NCI-H1048 (cell line): ENCODE measurements at regions not wholly inside any gene's neighbourhood (a gene's known extent, or its start where the extent isn't known, plus 50 kb on each side); places are given as distances from the start of the nearest gene placed in this dataset.

Experiments
- DNase-seq: peaks from one replicate; lab custom pipeline; 2025; lab: John Stamatoyannopoulos, UW

DNA sequence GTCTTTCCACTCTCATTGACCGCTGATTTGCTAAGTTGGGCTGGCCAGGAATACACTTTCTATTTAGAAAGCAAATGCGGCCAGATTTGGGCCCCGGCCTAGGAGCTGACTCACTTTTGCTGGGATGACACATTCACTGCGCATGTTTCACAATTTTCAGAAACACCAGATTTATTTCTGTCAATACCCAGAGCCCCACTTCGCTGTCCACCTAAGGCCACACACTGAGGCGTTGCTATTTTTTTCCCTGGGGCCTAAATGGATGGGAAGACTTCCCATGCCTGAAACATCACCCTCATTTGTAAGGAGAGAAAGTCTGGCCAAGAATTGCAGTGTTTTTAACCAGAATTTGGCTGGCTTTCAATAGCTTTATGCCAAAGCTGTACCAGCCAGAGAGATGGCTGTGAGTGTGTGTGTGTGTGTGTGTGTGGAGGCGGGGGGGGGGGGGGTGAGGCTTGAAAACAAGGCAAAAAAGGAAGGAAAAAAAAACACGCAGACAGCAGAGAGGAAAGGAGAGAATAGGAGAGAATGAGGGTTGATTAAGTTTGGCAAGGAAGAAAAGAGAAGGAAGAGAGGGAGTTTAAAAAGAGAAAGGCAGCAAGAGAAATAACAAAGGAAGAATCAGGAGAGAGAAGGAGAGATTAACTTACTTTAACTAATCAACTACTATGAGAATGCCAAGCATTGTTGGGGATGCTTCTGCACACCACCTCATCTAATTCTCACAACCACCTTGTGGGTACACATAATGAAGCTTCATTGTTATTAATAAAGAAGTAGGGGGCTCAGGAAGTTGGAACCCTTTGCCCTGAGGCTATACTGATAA, 261.4 kb upstream of the KLF4 start:
- DNase-seq: no peak

DNA sequence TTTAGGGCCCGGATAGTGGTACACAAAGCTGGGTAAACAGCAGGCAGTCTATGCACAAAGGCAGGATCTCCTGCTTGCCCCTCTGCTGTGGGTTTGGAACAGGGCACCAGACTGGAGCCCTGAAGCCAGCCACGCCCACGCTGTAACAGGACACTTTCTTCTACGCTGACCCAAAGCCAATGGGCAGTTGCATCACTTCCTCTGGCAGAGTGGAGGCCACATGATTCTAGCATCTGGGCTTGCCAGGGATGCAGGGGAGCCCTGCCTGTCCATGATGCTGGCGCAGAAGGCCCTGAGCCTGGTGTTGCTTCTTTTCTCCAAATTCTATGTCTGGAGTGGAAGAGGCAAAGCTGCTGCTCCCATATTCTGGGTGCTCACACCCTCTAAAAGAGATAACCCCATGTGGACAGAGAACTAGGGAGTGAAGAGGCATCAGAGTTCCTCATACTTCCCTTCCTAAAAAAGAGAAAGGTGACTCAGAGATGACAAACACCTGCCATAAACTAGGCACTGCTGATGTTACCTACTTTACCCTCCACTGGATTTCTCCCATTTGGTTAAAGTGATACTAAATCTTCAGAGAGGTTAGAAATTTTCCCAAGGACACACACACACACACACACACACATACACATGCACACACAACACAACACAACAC, 260.3 kb upstream of the KLF4 start:
- DNase-seq: no peak

DNA sequence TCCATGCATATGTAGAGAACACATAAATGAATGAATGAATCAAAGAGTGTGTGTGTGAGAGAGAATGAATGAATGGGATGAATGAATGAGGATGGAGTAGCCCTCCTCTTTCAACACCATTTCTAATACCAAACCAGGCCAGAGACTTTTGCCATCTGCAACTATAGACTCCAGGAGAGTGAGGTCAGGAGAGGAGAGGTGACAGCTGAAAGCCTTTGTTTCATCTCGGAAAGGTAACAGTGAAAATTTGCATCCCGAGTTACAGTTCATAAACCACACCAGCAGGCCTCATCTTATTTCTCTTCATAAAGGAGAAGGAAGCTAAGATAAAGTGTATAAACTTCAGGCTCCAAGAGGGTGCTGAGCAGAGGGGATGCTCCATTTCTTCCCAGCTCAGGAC, 255.3 kb upstream of the KLF4 start:
- no peak for DNase-seq

DNA sequence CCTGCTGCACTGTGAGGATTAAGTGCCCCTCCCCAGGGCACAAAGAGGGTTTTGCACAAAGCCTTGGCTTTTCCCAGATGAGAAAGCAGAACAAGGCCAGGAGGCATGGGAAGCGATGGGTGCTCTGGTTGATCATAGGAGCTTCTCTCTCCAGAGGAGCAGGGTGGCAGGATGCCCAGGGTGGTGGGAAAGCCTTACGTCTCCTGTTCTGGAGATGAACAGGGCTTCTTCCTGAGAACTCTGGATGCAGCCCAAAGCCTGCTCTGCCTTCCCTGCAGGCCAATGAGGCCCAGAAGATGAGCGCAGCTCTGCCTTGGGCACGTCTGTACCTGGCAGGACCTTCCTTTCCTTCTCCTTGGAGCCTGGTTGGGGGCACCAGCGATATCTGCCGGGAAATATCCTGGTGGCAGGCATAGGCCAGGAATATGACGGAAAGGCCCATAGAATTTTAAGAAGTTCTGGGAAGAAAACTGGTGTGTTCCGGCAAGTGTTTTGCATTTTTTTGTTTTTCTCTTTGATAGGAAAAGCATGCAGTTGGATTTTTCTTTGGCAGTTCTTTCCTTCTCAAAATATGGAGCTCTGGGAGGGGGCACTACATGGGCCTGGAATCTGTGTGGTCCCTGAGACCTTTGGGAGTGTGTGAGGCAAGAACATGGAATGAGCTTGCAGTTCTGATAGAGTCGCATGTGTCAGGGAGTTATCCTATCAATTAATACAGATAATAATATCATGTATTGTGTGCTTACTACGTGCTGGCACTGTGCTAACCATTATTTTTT, 253.2 kb upstream of the KLF4 start:
- no peak for DNase-seq

DNA sequence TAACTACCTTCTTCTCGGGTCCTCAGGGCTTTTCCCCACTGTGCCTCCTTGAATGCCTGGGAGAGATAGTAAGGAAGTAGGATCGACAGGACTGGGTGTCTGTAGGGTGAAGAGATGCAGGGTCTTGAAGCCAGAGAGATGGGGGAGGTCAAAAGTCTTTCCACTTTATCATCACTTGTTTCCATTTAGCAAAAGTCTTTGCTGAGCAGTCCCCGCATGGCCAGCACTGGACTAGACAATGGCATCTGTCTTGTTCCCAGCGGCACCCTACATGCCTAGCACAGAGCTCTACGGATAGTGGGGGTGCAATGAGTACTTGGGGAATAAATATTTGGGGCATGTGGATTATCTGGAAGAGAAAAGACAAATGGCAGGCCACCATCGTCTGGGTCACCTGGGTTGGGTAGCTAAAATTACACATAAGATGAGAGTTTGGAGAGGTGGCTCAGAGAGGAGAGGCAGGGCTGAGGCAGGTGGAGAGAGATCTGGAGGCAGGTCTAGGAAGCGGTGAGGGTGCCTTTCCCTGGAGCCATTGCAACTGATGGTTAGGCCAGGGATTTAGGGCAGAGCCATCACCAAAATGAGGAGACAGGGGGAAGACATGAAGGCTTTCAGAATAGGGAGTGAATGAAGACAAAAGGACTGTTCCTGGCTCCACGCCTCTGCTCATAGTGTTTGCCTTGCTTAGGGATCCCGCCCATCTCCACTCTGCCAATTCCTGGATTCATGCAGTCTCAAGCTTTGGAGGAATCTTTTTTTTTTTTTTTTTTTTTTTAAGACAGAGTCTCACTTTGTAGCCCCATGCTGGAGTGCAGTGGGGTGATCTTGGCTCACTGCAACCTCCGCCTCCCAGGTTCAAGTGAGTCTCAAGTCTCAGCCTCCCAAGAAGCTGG, 250.8 kb upstream of the KLF4 start:
- DNase-seq: no peak

DNA sequence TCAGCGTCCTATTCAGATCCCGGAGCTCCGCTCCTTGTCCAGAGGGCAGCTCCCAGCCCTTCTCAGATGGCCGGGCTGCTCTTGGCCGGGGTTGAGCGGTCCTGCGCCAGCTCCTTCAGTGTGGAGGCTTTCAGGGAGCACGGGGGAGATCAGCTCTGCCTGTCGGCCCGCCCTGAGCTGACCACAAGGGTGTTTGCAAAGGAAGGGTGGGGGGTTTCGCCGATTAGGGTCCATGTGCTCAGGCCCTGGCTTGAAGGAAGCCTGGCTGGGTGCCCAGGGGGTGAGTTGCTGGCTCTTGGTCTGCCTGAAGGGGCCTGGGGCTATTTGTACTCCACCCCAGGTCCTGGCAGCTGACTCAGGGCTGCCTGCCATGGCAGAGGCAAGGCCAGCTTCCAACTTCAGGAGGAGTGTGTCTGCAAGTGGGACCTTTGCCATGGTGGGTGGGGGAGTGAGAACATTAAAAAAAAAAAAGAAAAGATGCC, 250.1 kb upstream of the KLF4 start:
- no peak for DNase-seq

DNA sequence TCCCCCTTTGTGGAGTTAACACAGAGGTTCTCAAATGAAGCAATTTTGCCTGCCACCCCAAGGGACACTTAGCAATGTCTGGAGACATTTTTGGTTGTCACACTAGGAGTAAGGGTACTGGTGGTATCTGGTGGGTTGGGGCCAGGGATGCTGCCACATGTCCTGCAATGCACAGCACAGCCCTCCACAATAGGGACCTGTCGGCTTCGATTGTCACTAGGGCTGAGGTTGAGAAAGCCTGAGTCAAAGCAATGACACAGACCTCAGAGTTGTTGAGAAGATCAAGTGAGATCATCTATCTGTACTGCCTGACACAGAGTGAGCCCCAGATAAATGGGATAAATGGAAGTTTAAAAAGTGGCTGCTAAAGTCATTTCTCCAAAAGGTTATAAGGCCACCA, 249.2 kb upstream of the KLF4 start:
- no peak for DNase-seq

DNA sequence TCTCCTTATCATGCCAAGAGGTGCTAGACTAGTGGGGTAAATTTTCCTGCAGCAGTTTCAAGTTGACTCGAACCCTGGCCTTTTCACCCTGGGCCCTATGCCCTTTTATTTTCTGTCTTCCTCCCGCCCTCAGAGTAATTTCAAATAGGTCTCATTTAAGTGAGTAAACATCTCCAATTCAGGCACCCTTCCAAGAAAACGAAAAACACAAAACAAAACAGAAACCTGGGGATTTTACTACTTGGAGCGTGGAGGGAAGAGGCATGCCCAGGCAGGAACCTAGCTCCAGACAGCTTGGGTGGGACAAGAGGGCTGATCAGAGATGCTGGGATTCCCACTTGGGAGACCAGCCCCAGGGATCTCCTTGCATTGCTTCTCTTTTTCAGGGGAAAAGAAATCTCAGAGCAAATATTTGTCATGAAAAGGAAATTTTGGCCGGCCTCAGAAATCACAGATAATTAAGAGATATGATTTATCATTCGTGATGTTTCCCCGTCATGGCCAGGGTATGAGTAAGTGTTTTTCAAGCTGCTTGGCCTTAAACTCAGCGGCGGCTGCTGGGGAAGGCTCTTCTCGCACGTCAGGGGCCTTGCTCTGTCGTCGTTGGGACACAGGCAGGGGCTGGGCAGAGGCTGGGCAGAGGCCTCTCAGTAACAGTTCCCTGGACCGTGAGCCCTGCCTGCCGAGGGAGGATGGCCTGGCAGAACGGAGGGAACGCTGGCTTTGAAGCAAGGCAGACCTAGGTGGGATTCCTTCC, 248.6 kb upstream of the KLF4 start:
- no peak for DNase-seq

DNA sequence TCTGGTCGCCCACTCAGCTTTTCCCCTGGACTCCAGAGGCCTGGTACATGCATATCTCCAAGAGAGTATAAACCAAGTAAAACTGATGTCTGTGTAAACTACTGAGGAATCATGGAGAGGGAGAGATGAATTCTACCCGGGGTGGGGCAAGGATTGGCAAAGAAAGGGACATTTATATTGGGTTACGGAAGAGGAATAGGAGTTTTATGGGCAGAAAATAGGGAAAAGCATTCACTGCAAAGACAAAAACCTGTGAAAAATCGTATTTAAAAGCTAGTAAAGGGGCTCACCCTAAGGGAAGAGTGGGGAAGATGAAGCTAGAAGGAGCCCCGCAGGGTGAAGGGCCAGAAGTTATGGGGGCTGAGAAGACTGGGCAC, 248.0 kb upstream of the KLF4 start:
- DNase-seq: no peak

DNA sequence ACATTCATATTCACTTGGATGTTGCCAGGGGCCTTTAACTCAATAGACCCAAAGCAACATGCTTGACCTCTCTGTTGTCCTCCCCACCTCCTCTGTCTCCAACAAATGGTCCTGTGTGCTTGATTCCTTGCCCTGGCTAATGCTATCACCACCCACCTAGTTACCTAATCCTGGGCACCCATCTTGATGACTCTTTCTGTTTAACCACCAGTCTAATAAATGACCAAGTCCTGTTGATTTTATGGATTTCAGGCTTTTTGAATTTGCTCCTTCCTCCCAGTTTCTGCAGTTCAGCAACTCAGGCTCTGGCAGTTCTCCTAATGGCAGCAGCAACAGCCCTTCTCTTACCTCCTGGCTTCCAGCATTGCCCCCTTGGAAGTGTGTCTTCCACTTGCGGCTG, 246.3 kb upstream of the KLF4 start:
- DNase-seq: no peak

DNA sequence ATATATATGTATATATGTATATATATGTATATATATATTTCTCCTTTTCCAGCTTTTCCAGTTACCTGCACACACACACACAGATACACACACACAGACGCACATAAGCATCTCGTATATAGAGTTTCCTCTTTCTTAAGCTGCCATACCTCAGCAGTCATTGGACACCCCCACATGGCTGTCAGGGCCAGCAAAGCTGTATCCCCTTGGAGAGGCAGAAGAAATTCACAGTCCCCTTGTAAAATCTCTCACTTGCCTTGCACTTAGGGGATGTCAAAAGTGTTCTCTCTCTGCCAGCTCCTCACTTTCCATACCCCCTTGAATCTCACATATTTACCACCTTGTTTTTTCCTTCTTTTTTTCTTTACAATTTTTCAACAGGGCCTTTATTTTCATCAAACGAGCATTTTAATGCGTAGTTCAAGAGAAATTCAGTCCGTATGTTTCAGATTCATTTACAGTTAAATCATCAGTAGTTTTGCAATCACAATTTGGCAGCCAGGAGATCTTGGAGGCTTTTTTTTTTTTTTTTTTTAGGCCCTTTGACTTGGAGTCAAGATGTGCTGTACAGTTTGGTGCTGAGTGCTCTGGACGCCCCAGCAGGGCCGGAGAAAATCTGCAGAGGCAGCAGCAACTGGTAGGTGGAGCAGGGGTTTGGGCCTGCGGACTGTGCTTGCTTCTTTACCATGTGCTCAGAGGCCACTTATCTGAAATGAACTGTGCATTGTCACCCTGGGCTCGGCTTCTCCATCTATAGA, 244.9 kb upstream of the KLF4 start:
- no peak for DNase-seq

DNA sequence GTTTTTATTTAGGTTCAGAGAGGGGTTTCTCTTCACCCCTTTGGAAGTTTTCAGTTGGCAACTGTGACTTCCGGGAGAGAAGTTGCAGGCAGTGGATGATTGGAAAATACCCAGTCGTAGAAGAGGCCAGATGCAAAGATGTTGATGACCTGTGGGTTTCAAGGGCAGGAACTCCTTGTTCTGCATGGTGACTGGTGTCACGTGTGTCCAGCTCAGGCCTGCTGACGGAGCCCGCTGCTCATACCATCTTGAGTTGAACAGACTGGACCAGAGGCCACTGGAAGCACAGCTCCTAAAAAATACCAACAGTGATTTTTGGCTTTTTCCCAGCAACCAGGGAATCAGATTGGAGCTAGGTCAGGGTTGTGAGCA, 243.9 kb upstream of the KLF4 start:
- no peak for DNase-seq

DNA sequence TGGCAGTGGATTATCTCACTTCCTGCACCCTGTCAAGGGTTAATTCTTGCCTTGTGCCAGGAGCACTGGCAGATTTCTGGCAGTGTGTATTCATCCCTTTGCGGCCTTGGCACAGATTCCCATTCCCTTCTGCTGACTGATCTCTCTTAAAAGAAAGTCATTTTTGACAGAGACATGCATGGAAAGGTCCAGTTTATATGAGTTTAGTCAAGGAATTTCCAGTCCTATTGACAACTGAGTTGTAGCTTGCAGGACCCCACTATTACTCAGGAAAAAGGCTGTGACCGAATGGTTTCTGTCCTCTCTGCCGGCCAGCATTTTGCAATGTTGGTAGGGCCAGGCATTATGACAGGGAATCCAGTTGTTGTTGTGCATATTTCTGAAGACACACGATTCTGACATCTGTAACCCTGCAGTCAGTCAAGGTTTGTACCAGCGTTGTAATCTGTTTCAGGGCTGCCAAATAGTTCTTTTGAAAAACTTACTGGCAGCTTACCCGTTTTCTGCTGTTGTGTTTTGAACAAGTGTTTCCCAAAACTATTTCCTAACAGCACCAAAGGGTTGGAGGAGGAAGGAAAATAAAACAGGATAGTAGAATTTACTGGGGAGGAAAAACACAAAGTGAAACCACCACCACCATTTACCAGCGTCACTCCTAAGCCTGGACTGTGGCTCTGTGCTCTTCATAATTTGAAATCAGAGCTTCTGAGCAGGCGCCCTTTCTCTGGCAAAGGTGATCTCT, 243.4 kb upstream of the KLF4 start:
- DNase-seq: no peak

DNA sequence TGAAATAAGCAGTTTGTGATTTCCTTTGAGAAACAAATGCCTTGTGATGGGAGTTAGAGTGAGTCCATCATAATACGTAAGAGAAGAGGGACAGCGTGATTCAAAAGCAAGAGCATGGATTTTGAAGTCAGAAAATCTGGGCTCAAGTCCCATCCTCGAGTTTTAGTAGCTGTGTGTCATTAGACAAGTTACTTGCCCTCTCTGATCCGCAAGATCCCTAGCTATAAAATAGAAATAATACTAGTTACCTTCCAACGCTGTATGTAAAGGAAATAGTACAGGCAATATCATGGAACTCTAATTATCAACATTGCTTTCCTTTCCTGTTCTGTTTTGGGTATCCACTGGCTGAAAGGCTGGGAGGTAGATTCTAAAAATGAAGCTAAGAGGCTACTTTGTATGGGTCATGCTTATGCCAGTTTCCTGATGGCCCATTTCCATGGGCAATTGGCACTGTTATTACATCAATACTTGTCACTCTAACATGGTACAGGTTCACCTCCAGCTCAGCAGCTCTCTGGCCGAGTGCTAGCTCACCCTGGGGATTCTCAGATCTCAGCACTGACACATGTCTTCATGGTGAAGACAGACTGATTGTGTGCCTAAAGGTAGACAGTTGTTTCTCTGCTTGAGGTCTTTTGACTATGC, 241.7 kb upstream of the KLF4 start:
- DNase-seq: no peak

DNA sequence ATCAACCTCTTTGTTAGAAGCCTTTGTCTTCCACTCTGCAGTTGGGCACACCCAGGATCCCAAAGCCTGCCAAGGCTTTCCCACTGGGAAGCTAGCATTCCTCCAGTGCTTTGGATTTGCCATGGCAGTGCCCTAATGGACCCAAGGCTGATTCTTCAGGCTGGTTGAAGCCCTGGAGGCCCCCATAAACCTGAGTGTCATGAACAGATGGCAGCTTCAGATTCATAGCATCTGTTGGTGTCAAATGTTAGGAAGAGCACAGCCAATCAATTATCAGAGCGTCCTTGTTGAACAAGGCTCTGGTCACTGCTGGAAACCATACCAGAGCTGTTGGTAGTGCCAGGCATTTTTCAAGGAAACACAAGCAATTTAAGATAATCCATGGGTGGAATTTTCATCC, 241.1 kb upstream of the KLF4 start:
- DNase-seq: no peak

DNA sequence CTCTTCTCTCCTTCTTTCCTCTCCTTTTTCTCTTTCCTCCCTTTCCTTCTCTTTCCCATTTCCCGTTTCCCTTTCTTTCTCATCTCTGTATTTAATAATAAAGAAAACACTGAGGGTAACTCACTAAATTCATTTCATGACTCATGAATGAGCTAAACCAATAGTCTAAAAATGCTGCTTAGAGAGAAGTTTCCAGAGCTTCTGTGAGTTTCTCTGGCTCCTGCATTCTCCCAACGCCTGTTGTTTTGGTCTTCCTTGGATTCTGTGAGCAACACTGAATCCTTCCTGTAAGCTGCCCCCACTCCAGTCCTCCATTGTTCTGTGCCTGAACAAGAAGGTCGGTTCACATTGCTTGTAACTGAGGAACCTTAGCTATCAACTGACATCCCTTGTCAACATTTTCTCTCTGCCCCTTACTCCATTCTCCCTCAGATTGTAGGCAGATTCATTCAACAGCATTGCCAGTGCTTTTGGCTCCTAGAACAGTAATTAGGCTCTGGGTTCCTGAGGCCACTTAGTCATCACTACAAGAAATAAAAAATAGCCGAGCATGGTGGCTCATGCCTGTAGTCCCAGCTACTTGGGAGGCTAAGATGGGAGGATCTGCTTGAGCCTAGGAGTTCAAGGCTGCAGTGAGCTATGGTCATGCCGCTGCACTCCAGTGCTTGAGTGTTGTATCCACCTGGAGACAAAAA, 237.7 kb upstream of the KLF4 start:
- no peak for DNase-seq

DNA sequence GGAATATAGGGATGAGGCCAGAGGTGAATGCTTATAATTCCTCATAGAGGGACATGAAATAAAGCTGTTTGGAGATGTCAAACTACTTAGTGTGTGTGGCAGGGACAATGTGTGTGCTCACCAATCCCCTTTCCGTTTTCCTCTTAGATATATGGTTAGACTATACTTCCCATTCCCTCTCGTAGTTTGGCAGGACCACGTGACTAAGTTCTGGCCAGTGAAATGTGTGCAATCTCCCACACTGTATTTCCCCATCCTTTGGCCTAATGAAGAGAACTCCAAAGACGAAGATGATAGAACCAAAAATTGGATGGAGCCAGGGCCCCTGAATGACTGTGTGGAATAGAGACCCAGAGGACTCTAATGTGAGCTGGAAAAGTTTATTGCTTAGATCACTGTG, 233.4 kb upstream of the KLF4 start:
- no peak for DNase-seq

DNA sequence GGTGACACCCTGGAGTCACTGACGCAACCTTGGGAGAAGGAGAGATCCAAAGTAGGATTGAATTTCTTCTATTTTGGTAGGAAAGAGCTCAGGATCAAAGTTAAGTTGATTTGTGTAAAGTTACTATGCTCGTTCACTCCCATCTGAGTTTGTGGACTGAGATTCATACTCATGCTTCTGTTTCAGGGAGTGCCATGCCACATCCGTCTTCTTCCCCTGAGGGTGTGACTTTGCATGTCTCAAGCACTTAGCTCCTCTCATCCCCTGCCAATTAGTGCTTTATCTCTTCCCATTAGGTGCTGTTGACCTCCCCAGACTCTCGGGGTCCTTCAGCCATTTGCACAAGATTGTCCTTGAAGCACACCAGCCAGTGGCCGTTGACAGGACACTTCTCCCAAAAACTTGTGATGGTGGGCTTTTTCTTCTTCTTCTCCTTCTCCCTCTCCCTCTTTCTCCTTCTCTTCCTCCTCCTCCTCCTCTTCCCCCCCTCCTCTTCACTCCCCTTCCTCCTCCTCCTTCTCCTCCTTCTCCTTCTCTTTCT, 232.2 kb upstream of the KLF4 start:
- DNase-seq: no peak
